Ovary (tissue), 7 donors: ENCODE measurements at regions not wholly inside any gene's neighbourhood (a gene's known extent, or its start where the extent isn't known, plus 50 kb on each side); places are given as distances from the start of the nearest gene placed in this dataset.

ENCODE experiments used
- DNase-seq, 5 donors: peaks; one replicate each; pipeline ENCODE4 v3.0.0-alpha.2; 2019 to 2020
- H3K27ac ChIP-seq, 2 donors: fragments of 200-600 bp; one replicate each; pipeline versions ENCODE4 v1.5.1 to v1.8.0; 2019 to 2022
- H3K27me3 ChIP-seq: fragments of 200-600 bp; one replicate; pipeline ENCODE4 v1.8.0; 2022
- H3K36me3 ChIP-seq: fragments of 200-600 bp; sonication (generic); one replicate; pipeline ENCODE4 v1.5.1; 2019
- H3K4me1 ChIP-seq: one replicate; pipeline ENCODE4 v1.8.1; 2013; ENCODE audit warnings: mild to moderate bottlenecking, moderate library complexity; ENCODE audit not compliant: insufficient read depth
- H3K4me3 ChIP-seq: fragments of 200-600 bp; sonication (generic); one replicate; pipeline ENCODE4 v1.5.1; 2017
- H3K9me3 ChIP-seq, 2 donors: fragments of 200-600 bp in 1 of 2; sonication (generic) in 1 of 2; one replicate each; pipeline versions ENCODE4 v1.5.1 to v1.8.1; 2013 to 2019; ENCODE audit warnings: mild to moderate bottlenecking in 1 of 2, moderate library complexity in 1 of 2
- CTCF ChIP-seq, 3 donors: fragments of 450-650 bp in 2 of 3; fragments of 200-600 bp in 1 of 3; IDR thresholded peaks; one replicate each; pipeline versions ENCODE4 v1.5.1 to v1.8.0; 2016 to 2022; ENCODE audit warnings: antibody characterized with exemption in 3 of 3, mild to moderate bottlenecking in 1 of 3
- EP300 ChIP-seq: sonication (generic); formaldehyde crosslinking; IDR thresholded peaks from one replicate; pipeline ENCODE4 v1.6.1; 2017; ENCODE audit warnings: antibody characterized with exemption
- POLR2A ChIP-seq: fragments of 450-650 bp; IDR thresholded peaks from one replicate; pipeline ENCODE4 v1.6.1; 2017; ENCODE audit warnings: antibody characterized with exemption, mild to moderate bottlenecking, moderate library complexity
- WGBS, 3 donors: extraction: QIAGEN DNeasy Blood & Tissue Kit in 1 of 3; methylation state at CpG; one replicate each; pipeline versions ENCODE4 v1.1.5 to v1.1.7; 2013 to 2017; 5-methylcytosine and 5-hydroxymethylcytosine counted together
- intact Hi-C, 4 donors: fragments of 100-400 bp; cut with DNase I; formaldehyde crosslinking; loops; one replicate each; pipeline versions ENCODE4 v1.11.0 to v1.15.1; 2022 to 2023
- donor health status: DM: no; HTN: no; CAD: no; lungs with moderate emphysema.
- donor health status: DM: no; HTN: no; CAD: no.
- donor health status: Bipolar disorder and iron deficiency.
- donor health status: DM: no; HTN: no; CAD: no.
- donor health status: DM: yes; HTN: yes; CAD: no.

DNA sequence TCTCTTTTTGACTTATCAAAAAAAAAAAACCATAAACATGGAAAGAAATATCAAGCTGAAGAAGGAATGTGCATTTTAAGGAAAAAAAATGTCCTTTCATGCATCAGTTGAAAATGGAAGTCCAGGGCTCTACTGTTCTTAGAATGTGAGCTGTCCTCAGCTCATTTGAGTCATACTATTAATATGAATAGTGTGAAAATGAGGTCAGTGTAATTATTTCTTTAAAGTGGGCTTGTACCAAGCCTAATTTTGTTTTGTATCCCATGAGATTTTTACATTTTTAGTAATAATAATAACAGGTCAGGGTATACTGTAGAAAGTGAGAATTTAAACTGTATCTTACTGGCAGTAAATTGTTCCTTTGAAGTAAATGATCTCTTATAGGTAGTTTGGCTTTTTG lies 148.5 kb downstream of the NAA11 start:
- no peaks in the 10 kb centered on the region for H3K4me1 ChIP-seq
- H3K27me3 ChIP-seq: no peaks in the 10 kb centered on the region
- DNase-seq: no peak
- no peak overlapping the region for H3K4me3 ChIP-seq
- no peak overlapping the region for H3K27ac ChIP-seq
- TF ChIP-seq EP300 (no peak), POLR2A (no peak), CTCF (IDR thresholded peaks at IDR 0.05) (no peak)
- H3K9me3 ChIP-seq: no peaks in the 10 kb centered on the region
- no peaks in the 10 kb centered on the region for H3K36me3 ChIP-seq
- intact Hi-C loops: no loop called here

DNA sequence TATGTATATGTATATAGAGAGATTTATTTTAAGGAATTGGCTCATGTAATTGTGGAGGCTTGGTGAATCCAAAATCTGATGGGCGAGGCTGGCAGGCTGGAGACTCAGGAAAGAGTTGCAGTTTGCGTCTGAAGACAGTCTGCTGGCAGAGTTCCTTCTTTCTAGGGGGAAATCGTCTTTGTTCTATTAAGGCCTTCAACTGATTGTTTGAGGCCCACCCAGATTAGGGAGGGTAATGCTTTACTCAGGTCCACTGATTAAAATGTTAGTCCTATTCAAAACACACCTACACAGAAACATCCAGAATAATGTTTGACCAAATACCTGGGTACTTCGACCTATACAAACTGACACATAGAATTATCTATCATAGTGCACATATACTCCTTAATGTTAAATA lies 149.5 kb downstream of the NAA11 start:
- 83 to 91% (median 87%) methylated on average over 4 of the region's 4 CpGs for WGBS, 3 donors
- Histone ChIP-seq H3K36me3 (no peaks in the 10 kb centered on the region), H3K4me3 (no peak overlapping the region), H3K9me3 (no peaks in the 10 kb centered on the region), H3K27me3 (no peaks in the 10 kb centered on the region), H3K4me1 (no peaks in the 10 kb centered on the region), H3K27ac (no peak overlapping the region)
- no peak for TF ChIP-seq EP300
- no peak for TF ChIP-seq POLR2A
- TF ChIP-seq CTCF (IDR thresholded peaks at IDR 0.05): no peak
- intact Hi-C loops: no loop called here
- no peak for DNase-seq

- no peaks in the 10 kb centered on the region for H3K4me1 ChIP-seq
- intact Hi-C loops: no loop called here
Observed at GRCh38 chr4:79175716-79176115, 150.1 kb downstream of the NAA11 start.

GRCh38 chr4:79174490-79175252 lies 151.2 kb downstream of the NAA11 start:
- no peaks in the 10 kb centered on the region for H3K36me3 ChIP-seq
- intact Hi-C loops: no loop called here
- H3K4me1 ChIP-seq: no peaks in the 10 kb centered on the region
- H3K4me3 ChIP-seq: no peak overlapping the region
- H3K27me3 ChIP-seq: no peaks in the 10 kb centered on the region
- TF ChIP-seq CTCF (IDR thresholded peaks at IDR 0.05) (no peak), POLR2A (no peak), EP300 (no peak)
- no peak overlapping the region for H3K27ac ChIP-seq
- H3K9me3 ChIP-seq: no peaks in the 10 kb centered on the region
- 82 to 89% (median 86%) methylated on average over 2 of the region's 2 CpGs for WGBS, 3 donors
- no peak for DNase-seq

More at GRCh38 chr4:79175716-79176115, 150.1 kb downstream of the NAA11 start:
- H3K27ac ChIP-seq: no peak overlapping the region
- no peak overlapping the region for H3K4me3 ChIP-seq
- TF ChIP-seq CTCF (IDR thresholded peaks at IDR 0.05) (no peak), EP300 (no peak), POLR2A (no peak)
- no peaks in the 10 kb centered on the region for H3K9me3 ChIP-seq
- DNase-seq: no peak
- no peaks in the 10 kb centered on the region for H3K36me3 ChIP-seq
- no peaks in the 10 kb centered on the region for H3K27me3 ChIP-seq
